ENCODE measurements at regions not wholly inside any gene's neighbourhood (a gene's known extent, or its start where the extent isn't known, plus 50 kb on each side); places are given as distances from the start of the nearest gene placed in this dataset.

DNA sequence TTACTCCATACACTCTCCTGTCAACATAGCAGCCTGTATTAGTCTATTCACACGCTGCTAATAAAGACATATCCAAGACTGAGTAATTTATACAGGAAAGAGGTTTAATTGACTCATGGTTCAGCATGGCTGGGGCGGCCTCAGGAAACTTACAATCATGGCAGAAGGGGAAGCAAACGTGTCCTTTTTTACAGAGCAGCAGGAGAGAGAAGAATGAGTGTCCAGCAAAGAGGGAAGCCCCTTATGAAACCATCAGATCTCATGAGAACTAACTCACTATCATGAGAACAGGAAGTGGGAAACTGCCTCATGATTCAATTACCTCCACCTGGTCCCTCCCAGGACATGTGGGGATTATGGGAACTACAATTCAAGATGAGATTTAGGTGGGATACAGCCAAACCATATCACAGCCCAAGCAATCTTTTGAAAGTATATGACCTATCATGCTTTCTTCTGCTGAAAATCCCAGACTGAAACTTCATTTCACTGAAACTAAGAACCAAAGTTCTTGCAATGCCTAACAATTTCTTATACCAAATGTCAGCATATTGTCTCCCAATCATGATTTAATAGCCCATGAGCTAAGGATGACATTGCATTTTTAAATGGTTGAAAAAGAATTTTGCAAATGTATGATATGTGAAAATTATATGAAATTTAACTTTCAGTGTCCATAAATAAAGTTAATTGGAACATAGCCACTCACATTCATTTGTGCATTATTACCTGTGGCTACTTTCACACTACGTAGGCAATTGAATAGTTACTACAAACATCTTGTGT, 686.8 kb upstream of the ZEB2 start:
- Histone ChIP-seq H3K4me3 (ENCODE audit: low read length in 3 of 3) (no peak overlapping the region), H3K27me3 (ENCODE audit: control insufficient read depth in 3 of 3, insufficient read depth in 3 of 3, low read length in 3 of 3) (no peaks in the 10 kb centered on the region), H3K9me3 (ENCODE audit: control insufficient read depth in 3 of 3, low read length in 3 of 3) (no peaks in the 10 kb centered on the region), H3K36me3 (ENCODE audit: control insufficient read depth in 3 of 3, insufficient read depth in 3 of 3, low read length in 3 of 3) (no peaks in the 10 kb centered on the region), H3K9ac (ENCODE audit: low read depth in 1 of 3, low read length in 3 of 3) (no peak overlapping the region), H3K27ac (ENCODE audit: low read depth, low read length) (no peak overlapping the region), H3K4me1 (ENCODE audit: control insufficient read depth in 3 of 3, insufficient read depth in 3 of 3, low read length in 3 of 3) (no peaks in the 10 kb centered on the region)

DNA sequence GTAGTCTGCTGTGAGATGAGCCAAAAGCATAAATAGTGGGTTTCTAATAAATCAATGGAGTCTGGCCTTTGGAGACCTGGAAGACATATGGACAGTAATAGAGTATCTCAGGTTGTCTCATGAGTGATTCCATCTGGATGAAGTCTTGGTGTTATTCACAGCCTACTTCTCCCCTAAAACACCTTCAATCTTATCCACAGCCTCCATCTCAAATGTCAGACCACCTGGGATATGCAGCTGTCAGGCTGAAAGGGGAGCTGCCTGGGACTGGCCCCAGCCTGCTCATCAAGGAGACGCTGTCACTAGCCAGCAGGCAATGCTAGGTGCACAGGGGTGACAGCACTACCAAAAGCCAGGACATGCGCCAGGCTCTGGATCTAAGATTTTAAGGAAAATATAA, 684.0 kb upstream of the ZEB2 start:
- no peak overlapping the region for H3K4me3 ChIP-seq (ENCODE audit: low read length in 3 of 3)
- H3K4me1 ChIP-seq (ENCODE audit: control insufficient read depth in 3 of 3, insufficient read depth in 3 of 3, low read length in 3 of 3): peaks cover 0 to 5% (median 0%) of the 10 kb centered on the region in 3 donors
- H3K27me3 ChIP-seq (ENCODE audit: control insufficient read depth in 3 of 3, insufficient read depth in 3 of 3, low read length in 3 of 3): no peaks in the 10 kb centered on the region

DNA sequence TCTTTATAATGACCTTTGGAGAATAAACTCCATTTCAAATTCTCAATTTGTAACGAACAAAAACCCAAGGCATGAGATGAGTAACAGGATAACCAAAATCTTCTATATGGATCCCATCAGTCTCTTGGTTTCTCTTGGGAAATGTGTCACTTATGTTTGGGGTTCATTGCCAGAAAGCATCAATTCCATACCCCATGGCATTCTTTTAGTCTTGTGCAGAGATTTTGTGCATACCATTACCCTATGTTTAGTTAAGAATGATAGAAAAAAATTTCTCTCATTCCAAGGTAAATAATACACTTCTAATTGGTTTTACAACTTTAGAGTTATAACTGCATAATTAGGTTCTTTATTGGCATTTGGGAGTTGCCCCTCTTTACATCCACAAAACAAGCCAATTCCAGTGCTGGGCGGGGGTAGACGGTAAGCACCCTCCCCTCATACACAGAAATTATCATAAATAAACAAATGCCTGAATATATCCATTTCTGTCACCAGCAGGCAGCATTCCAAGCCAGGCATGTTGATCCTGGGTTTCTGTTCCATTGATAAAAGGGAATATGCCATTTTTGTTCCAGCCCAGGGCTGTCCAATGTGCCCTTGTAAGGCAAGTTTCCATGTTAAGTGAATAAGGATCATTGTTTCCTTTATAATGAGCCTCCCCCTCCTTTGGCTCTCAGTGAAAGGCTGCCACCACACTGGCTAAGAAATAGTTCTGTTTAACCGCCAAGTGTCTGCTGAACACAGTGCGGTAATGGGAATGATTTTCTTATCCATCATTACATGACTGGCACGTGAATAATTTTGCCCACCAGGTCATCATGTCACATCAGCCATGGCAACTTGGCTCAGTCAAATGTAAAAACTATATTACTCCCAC, 680.1 kb upstream of the ZEB2 start:
- Histone ChIP-seq H3K27ac (ENCODE audit: low read depth, low read length) (no peak overlapping the region), H3K9ac (ENCODE audit: low read depth in 1 of 3, low read length in 3 of 3) (no peak overlapping the region), H3K36me3 (ENCODE audit: control insufficient read depth in 3 of 3, insufficient read depth in 3 of 3, low read length in 3 of 3) (no peaks in the 10 kb centered on the region), H3K4me3 (ENCODE audit: low read length in 3 of 3) (no peak overlapping the region), H3K27me3 (ENCODE audit: control insufficient read depth in 3 of 3, insufficient read depth in 3 of 3, low read length in 3 of 3) (no peaks in the 10 kb centered on the region), H3K9me3 (ENCODE audit: control insufficient read depth in 3 of 3, low read length in 3 of 3) (no peaks in the 10 kb centered on the region), H3K4me1 (ENCODE audit: control insufficient read depth in 3 of 3, insufficient read depth in 3 of 3, low read length in 3 of 3) (peaks cover 0 to 7% (median 0%) of the 10 kb centered on the region in 3 donors)

More for the DNA sequence above, 684.0 kb upstream of the ZEB2 start:
- H3K36me3 ChIP-seq (ENCODE audit: control insufficient read depth in 3 of 3, insufficient read depth in 3 of 3, low read length in 3 of 3): no peaks in the 10 kb centered on the region
- H3K27ac ChIP-seq (ENCODE audit: low read depth, low read length): no peak overlapping the region
- no peak overlapping the region for H3K9ac ChIP-seq (ENCODE audit: low read depth in 1 of 3, low read length in 3 of 3)
- H3K9me3 ChIP-seq (ENCODE audit: control insufficient read depth in 3 of 3, low read length in 3 of 3): no peaks in the 10 kb centered on the region

DNA sequence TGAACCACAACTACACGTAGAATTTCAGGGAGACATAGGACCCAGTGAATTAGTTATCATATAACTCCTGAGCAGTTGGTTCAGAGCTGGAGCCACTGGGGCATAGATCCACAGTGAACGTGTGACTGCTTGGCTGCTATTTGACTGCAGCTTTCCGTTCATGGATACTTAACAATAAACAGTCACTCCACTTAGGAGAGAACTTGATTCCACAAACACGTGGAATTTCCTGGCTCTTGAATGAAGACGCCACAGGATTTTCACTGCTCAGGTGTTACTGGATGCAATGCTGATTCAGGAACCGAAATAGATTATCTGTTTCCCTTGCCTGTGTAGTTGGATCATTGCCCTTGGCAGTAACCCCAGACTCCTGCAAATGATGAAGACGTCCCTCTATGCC, 679.1 kb upstream of the ZEB2 start:
- no peak overlapping the region for H3K9ac ChIP-seq (ENCODE audit: low read depth in 1 of 3, low read length in 3 of 3)
- H3K9me3 ChIP-seq (ENCODE audit: control insufficient read depth in 3 of 3, low read length in 3 of 3): no peaks in the 10 kb centered on the region
- no peak overlapping the region for H3K4me3 ChIP-seq (ENCODE audit: low read length in 3 of 3)
- peaks cover 0 to 7% (median 0%) of the 10 kb centered on the region in 3 donors for H3K4me1 ChIP-seq (ENCODE audit: control insufficient read depth in 3 of 3, insufficient read depth in 3 of 3, low read length in 3 of 3)
- H3K27me3 ChIP-seq (ENCODE audit: control insufficient read depth in 3 of 3, insufficient read depth in 3 of 3, low read length in 3 of 3): no peaks in the 10 kb centered on the region
- no peaks in the 10 kb centered on the region for H3K36me3 ChIP-seq (ENCODE audit: control insufficient read depth in 3 of 3, insufficient read depth in 3 of 3, low read length in 3 of 3)
- H3K27ac ChIP-seq (ENCODE audit: low read depth, low read length): no peak overlapping the region

DNA sequence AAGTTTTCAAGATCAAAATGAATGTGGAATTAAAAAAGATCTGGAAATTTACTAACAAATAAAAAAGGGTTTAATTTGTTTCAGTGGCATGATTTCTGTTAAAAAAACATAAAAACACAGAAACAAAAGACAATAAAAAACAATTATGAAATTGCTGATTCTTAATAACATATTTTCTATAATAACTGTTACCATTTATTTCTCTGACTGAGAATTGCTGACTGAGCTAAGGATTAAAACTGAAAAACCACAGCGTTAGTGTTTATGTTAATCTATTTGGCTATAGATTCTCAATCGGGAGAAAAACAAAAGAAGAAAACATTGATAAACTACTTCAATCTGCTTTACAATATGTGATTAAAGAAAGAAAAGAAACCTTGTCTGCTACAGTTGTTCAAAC, 678.6 kb upstream of the ZEB2 start:
- no peaks in the 10 kb centered on the region for H3K27me3 ChIP-seq (ENCODE audit: control insufficient read depth in 3 of 3, insufficient read depth in 3 of 3, low read length in 3 of 3)
- H3K4me1 ChIP-seq (ENCODE audit: control insufficient read depth in 3 of 3, insufficient read depth in 3 of 3, low read length in 3 of 3): peaks cover 0 to 7% (median 0%) of the 10 kb centered on the region in 3 donors
- no peak overlapping the region for H3K27ac ChIP-seq (ENCODE audit: low read depth, low read length)
- no peaks in the 10 kb centered on the region for H3K9me3 ChIP-seq (ENCODE audit: control insufficient read depth in 3 of 3, low read length in 3 of 3)
- H3K9ac ChIP-seq (ENCODE audit: low read depth in 1 of 3, low read length in 3 of 3): no peak overlapping the region
- H3K4me3 ChIP-seq (ENCODE audit: low read length in 3 of 3): no peak overlapping the region
- H3K36me3 ChIP-seq (ENCODE audit: control insufficient read depth in 3 of 3, insufficient read depth in 3 of 3, low read length in 3 of 3): no peaks in the 10 kb centered on the region

DNA sequence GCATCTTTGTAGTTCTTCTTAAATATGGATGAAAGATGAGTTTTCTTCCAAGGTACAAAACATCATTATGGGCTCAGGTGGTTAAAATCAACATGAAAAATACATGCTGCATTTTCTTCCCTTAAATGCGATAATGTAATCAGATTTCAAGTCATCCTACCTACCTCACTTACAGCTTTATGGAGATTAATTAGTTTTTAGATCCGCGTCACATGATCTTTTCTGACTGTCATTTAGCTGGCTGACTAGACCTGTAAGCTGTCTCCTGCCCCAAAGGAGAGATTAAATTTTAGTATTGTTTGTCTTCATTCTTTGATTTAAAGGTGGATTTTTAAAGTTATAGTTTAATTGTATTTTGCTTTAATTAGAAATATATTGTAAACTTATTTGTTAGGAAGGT, 678.0 kb upstream of the ZEB2 start:
- H3K27me3 ChIP-seq (ENCODE audit: control insufficient read depth in 3 of 3, insufficient read depth in 3 of 3, low read length in 3 of 3): no peaks in the 10 kb centered on the region
- no peaks in the 10 kb centered on the region for H3K9me3 ChIP-seq (ENCODE audit: control insufficient read depth in 3 of 3, low read length in 3 of 3)
- no peak overlapping the region for H3K9ac ChIP-seq (ENCODE audit: low read depth in 1 of 3, low read length in 3 of 3)
- no peak overlapping the region for H3K27ac ChIP-seq (ENCODE audit: low read depth, low read length)
- H3K4me3 ChIP-seq (ENCODE audit: low read length in 3 of 3): no peak overlapping the region
- peaks cover 0 to 7% (median 0%) of the 10 kb centered on the region in 3 donors for H3K4me1 ChIP-seq (ENCODE audit: control insufficient read depth in 3 of 3, insufficient read depth in 3 of 3, low read length in 3 of 3)
- H3K36me3 ChIP-seq (ENCODE audit: control insufficient read depth in 3 of 3, insufficient read depth in 3 of 3, low read length in 3 of 3): no peaks in the 10 kb centered on the region

DNA sequence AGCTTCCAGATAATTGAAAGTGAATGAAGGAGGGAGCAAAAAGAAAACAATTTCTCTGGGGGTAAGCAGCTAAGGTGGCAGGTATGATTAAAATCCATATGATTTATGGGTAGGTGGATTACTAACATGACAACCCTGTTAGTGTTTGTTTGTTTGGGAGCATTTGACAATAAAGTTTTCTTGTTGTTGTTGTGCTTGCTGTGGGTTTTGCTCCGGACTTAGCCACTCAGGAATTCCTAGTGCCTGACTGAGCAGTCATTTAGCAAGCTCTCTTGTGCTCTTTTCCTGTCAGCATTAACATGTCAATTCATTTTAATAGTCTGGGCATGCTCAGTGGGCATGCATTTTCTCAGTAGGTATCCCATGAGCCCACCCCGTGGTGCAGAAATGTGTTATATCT, 674.8 kb upstream of the ZEB2 start:
- Histone ChIP-seq H3K9ac (ENCODE audit: low read depth in 1 of 3, low read length in 3 of 3) (no peak overlapping the region), H3K4me3 (ENCODE audit: low read length in 3 of 3) (no peak overlapping the region), H3K4me1 (ENCODE audit: control insufficient read depth in 3 of 3, insufficient read depth in 3 of 3, low read length in 3 of 3) (peaks cover 0 to 7% (median 0%) of the 10 kb centered on the region in 3 donors), H3K27ac (ENCODE audit: low read depth, low read length) (no peak overlapping the region), H3K27me3 (ENCODE audit: control insufficient read depth in 3 of 3, insufficient read depth in 3 of 3, low read length in 3 of 3) (no peaks in the 10 kb centered on the region), H3K36me3 (ENCODE audit: control insufficient read depth in 3 of 3, insufficient read depth in 3 of 3, low read length in 3 of 3) (no peaks in the 10 kb centered on the region), H3K9me3 (ENCODE audit: control insufficient read depth in 3 of 3, low read length in 3 of 3) (no peaks in the 10 kb centered on the region)

DNA sequence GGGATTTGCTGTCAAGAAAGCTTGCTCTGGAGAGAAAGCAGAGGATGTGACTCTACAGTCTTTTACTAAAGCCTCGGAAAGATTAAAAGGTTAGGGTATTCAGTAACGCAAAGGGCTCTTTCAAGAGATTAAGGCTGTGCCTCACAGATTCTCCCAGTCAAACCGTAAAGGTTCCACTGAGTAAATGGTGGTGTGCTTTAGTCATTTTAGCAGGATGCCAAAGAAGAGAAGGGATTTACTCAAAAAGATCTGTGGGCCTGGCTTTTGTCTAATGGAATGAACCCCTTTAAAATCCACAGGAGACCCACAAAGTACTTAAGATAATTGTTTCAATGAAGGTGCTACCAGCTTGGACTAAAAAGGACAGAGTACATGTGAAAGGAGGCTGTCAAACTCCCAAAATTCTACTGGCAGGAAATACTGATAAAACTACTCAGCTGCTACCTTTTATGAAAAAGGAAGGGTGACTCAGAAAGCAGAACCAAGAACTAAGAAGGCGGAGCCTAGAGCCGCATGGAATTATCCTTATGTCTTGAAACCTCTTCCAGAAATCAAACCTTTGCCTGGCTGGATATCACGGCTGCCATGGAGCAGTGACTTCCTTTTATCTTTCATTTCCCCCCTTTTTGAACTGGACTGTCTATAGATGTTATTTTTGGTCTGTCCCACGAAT, 670.2 kb upstream of the ZEB2 start:
- H3K4me3 ChIP-seq (ENCODE audit: low read length in 3 of 3): no peak overlapping the region
- H3K27me3 ChIP-seq (ENCODE audit: control insufficient read depth in 3 of 3, insufficient read depth in 3 of 3, low read length in 3 of 3): no peaks in the 10 kb centered on the region
- H3K4me1 ChIP-seq (ENCODE audit: control insufficient read depth in 3 of 3, insufficient read depth in 3 of 3, low read length in 3 of 3): no peaks in the 10 kb centered on the region
- H3K9me3 ChIP-seq (ENCODE audit: control insufficient read depth in 3 of 3, low read length in 3 of 3): no peaks in the 10 kb centered on the region
- H3K9ac ChIP-seq (ENCODE audit: low read depth in 1 of 3, low read length in 3 of 3): no peak overlapping the region
- no peak overlapping the region for H3K27ac ChIP-seq (ENCODE audit: low read depth, low read length)
- H3K36me3 ChIP-seq (ENCODE audit: control insufficient read depth in 3 of 3, insufficient read depth in 3 of 3, low read length in 3 of 3): no peaks in the 10 kb centered on the region

DNA sequence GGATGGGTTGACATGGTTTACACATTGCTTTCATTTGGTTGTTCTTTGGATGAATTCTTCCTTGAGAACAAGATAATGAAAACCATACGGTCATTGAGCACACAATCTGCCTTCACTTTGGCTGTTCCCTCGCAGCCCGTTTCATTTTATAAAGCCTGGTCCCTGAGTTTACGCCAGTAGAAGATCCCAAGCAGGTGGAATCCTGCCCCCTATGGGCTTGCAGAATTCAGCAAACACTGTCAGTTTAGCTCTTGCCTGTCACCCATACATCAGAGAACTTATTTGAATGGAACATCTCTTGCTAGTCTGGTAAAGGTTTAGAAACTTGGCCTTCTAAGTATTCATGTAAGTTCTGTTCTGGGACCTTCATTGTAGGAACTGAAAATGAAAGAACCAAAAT, 666.4 kb upstream of the ZEB2 start:
- Histone ChIP-seq H3K9me3 (ENCODE audit: control insufficient read depth in 3 of 3, low read length in 3 of 3) (no peaks in the 10 kb centered on the region), H3K4me3 (ENCODE audit: low read length in 3 of 3) (no peak overlapping the region), H3K9ac (ENCODE audit: low read depth in 1 of 3, low read length in 3 of 3) (no peak overlapping the region), H3K27ac (ENCODE audit: low read depth, low read length) (no peak overlapping the region), H3K27me3 (ENCODE audit: control insufficient read depth in 3 of 3, insufficient read depth in 3 of 3, low read length in 3 of 3) (no peaks in the 10 kb centered on the region), H3K36me3 (ENCODE audit: control insufficient read depth in 3 of 3, insufficient read depth in 3 of 3, low read length in 3 of 3) (no peaks in the 10 kb centered on the region), H3K4me1 (ENCODE audit: control insufficient read depth in 3 of 3, insufficient read depth in 3 of 3, low read length in 3 of 3) (peaks cover 0 to 3% (median 0%) of the 10 kb centered on the region in 3 donors)

DNA sequence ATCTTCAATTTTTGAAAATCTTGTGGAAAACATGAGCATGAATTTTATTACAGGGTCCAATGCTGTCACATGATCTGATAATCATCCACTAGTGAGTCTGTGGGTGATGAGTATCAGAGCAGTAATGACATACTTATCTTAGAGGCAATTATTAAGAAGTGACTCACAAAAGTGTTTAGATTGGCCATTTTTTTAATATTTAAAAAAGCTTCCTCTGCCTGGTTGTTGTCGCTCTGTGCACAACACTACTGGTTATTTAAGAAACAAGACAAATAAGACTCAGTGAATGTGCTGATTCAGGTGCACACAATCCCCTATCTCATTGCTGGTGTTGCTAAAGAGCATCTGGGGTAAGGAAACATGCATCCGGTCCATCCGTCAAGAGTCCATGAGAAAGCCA, 665.8 kb upstream of the ZEB2 start:
- H3K4me1 ChIP-seq (ENCODE audit: control insufficient read depth in 3 of 3, insufficient read depth in 3 of 3, low read length in 3 of 3): peaks cover 0 to 3% (median 0%) of the 10 kb centered on the region in 3 donors
- H3K27ac ChIP-seq (ENCODE audit: low read depth, low read length): no peak overlapping the region
- H3K36me3 ChIP-seq (ENCODE audit: control insufficient read depth in 3 of 3, insufficient read depth in 3 of 3, low read length in 3 of 3): no peaks in the 10 kb centered on the region
- no peak overlapping the region for H3K4me3 ChIP-seq (ENCODE audit: low read length in 3 of 3)
- H3K9ac ChIP-seq (ENCODE audit: low read depth in 1 of 3, low read length in 3 of 3): no peak overlapping the region
- no peaks in the 10 kb centered on the region for H3K9me3 ChIP-seq (ENCODE audit: control insufficient read depth in 3 of 3, low read length in 3 of 3)
- H3K27me3 ChIP-seq (ENCODE audit: control insufficient read depth in 3 of 3, insufficient read depth in 3 of 3, low read length in 3 of 3): no peaks in the 10 kb centered on the region

Data from skeletal muscle tissue (tissue), 3 donors.